Right ventricle myocardium inferior (tissue), 1 donor: ENCODE measurements at regions not wholly inside any gene's neighbourhood (a gene's known extent, or its start where the extent isn't known, plus 50 kb on each side); places are given as distances from the start of the nearest gene placed in this dataset.
"Not testable (repeated sequence)": the region's sequence is repeated elsewhere in the genome, so short reads cannot be mapped to it uniquely, and the experiment has no call there.

Experiments
- ATAC-seq: fragments of 200-7000 bp; cut with Tn5 transposase; one replicate; pipeline ENCODE4 v1.9.1; 2020; ENCODE audit warnings: mild to moderate bottlenecking, moderate library complexity
- DNase-seq: peaks from one replicate; pipeline ENCODE4 v3.0.0; 2021; ENCODE audit errors: missing footprints
- intact Hi-C: fragments of 100-400 bp; cut with DNase I; formaldehyde crosslinking; loops from one replicate; pipeline ENCODE4 v1.11.0; 2022
- donor health status: DM: no; HTN: yes; CAD: no; lungs with severe emphysema.

GRCh38 chr2:49861821-49862220, 707.5 kb upstream of the FSHR start:
- no peak for DNase-seq
- ATAC-seq, result no peak
- intact Hi-C loops, result no loop called here

GRCh38 chr2:49860834-49861233, 706.5 kb upstream of the FSHR start:
- no peak for DNase-seq
- intact Hi-C loops, result no loop called here
- ATAC-seq, result no peak

- intact Hi-C loops, result no loop called here
- ATAC-seq (no peak), DNase-seq (no peak)
Measured at GRCh38 chr2:49860170-49860569, 705.9 kb upstream of the FSHR start.

- no peak for ATAC-seq
- no peak for DNase-seq
- intact Hi-C loops, result no loop called here
Measured at GRCh38 chr2:49858657-49859056, 704.3 kb upstream of the FSHR start.

GRCh38 chr2:49858113-49858490, 703.8 kb upstream of the FSHR start:
- intact Hi-C loops, result no loop called here
- ATAC-seq (no peak), DNase-seq (no peak)

- ATAC-seq, result no peak
- intact Hi-C loops, result no loop called here
- no peak for DNase-seq
Measured at GRCh38 chr2:49857371-49858112, 703.2 kb upstream of the FSHR start.

GRCh38 chr2:49845671-49846070, 691.4 kb upstream of the FSHR start:
- no peak for ATAC-seq
- no peak for DNase-seq
- intact Hi-C loops, result no loop called here

- DNase-seq (no peak), ATAC-seq (no peak)
- intact Hi-C loops, result no loop called here
Measured at GRCh38 chr2:49845021-49845420, 690.7 kb upstream of the FSHR start.

- DNase-seq, intact Hi-C loops, ATAC-seq: not testable (repeated sequence)
Measured at GRCh38 chr2:49844113-49844512, 689.8 kb upstream of the FSHR start.

GRCh38 chr2:49843314-49843713, 689.0 kb upstream of the FSHR start:
- ATAC-seq, result no peak
- no peak for DNase-seq
- intact Hi-C loops, result no loop called here

GRCh38 chr2:49840428-49840975, 686.2 kb upstream of the FSHR start:
- ATAC-seq (no peak), DNase-seq (no peak)
- intact Hi-C loops, result no loop called here

- ATAC-seq, result no peak
- intact Hi-C loops, result no loop called here
- no peak for DNase-seq
Measured at GRCh38 chr2:49839818-49840217, 685.5 kb upstream of the FSHR start.

- intact Hi-C loops, result no loop called here
- ATAC-seq (no peak), DNase-seq (no peak)
Measured at GRCh38 chr2:49837561-49838293, 683.4 kb upstream of the FSHR start.

GRCh38 chr2:49836017-49836416, 681.7 kb upstream of the FSHR start:
- no peak for ATAC-seq
- intact Hi-C loops, result no loop called here
- no peak for DNase-seq

- intact Hi-C loops, result no loop called here
- ATAC-seq (no peak), DNase-seq (no peak)
Measured at GRCh38 chr2:49834433-49834832, 680.1 kb upstream of the FSHR start.

- intact Hi-C loops, result no loop called here
- DNase-seq (no peak), ATAC-seq (peak; percentile 95)
Measured at GRCh38 chr2:49832555-49832954, 678.2 kb upstream of the FSHR start.

GRCh38 chr2:49831698-49832367, 677.5 kb upstream of the FSHR start:
- intact Hi-C loops, result no loop called here
- ATAC-seq (no peak), DNase-seq (no peak)

- DNase-seq (no peak), ATAC-seq (no peak)
- intact Hi-C loops, result no loop called here
Measured at GRCh38 chr2:49830846-49831245, 676.5 kb upstream of the FSHR start.

GRCh38 chr2:49827366-49827765, 673.1 kb upstream of the FSHR start:
- intact Hi-C loops, result no loop called here
- no peak for DNase-seq
- ATAC-seq, result no peak

GRCh38 chr2:49813208-49813607, 658.9 kb upstream of the FSHR start:
- intact Hi-C loops, result no loop called here
- DNase-seq, result no peak
- ATAC-seq, result no peak
